Endothelial cell of umbilical vein (primary cell): ENCODE measurements at regions not wholly inside any gene's neighbourhood (a gene's known extent, or its start where the extent isn't known, plus 50 kb on each side); places are given as distances from the start of the nearest gene placed in this dataset.

Experiments
- BruUV-seq: library from RNA; stranded (reverse); fragments of 400-500 nt; replicated peaks from 2 replicates; lab custom pipeline; 2021; lab: Mats Ljungman, UMichigan
- CTCF ChIA-PET: fragments of 300-600, 350-600 bp; sonication (Branson Sonifier 250); formaldehyde crosslinking; loops from one replicate; lab custom pipeline; 2021; ENCODE audit warnings: antibody characterized with exemption, inconsistent platforms; lab: Charles Lee
- POLR2A ChIA-PET: fragments of 300-600, 350-600 bp; sonication (Branson Sonifier 250); formaldehyde crosslinking; loops from one replicate; lab custom pipeline; 2021; ENCODE audit warnings: antibody characterized with exemption, inconsistent platforms; lab: Charles Lee
- DNase-seq: peaks from one replicate; pipeline ENCODE4 v3.0.0-alpha.2; 2011; ENCODE audit warnings: low read depth, low spot score
- FAIRE-seq: peaks from 2 replicates; lab custom pipeline; 2011; peaks lifted over from hg19 to GRCh38; lab: Jason Lieb, UNC
- H2AFZ ChIP-seq: 2 replicates; pipeline ENCODE4 v1.6.0; 2012; ENCODE audit warnings: low read depth, low read length, control low read depth, inconsistent platforms
- H3K27ac ChIP-seq: 2 replicates; pipeline ENCODE4 v1.5.1; 2011; ENCODE audit warnings: low read depth, mild to moderate bottlenecking, control low read depth, low read length, moderate library complexity; ENCODE audit not compliant: insufficient read depth
- H3K27me3 ChIP-seq, 2 experiments: 2 replicates each; pipeline versions ENCODE4 v1.6.0 to v1.6.1; 2011; ENCODE audit warnings: low read length in 2 of 2, mixed read lengths in 1 of 2; ENCODE audit not compliant: control insufficient read depth in 2 of 2, insufficient read depth in 2 of 2
- H3K36me3 ChIP-seq, 2 experiments: 2 replicates in 1 of 2; 3 replicates in 1 of 2; pipeline ENCODE4 v1.5.1; 2011; ENCODE audit warnings: low read length in 2 of 2, mild to moderate bottlenecking in 1 of 2, moderate library complexity in 1 of 2; ENCODE audit not compliant: control insufficient read depth in 2 of 2, insufficient read depth in 2 of 2; ENCODE audit errors: extremely low read depth in 1 of 2
- H3K4me1 ChIP-seq: 3 replicates; pipeline ENCODE4 v1.5.1; 2011; ENCODE audit warnings: mild to moderate bottlenecking, low read length; ENCODE audit not compliant: control insufficient read depth, insufficient read depth; ENCODE audit errors: extremely low read depth
- H3K4me2 ChIP-seq: 2 replicates; pipeline ENCODE4 v1.6.1; 2011; ENCODE audit warnings: low read length, control low read depth, mixed read lengths; ENCODE audit not compliant: insufficient read depth
- H3K4me3 ChIP-seq, 3 experiments: fragments of 200-600 bp in 1 of 3; sonication (generic), shearing (Covaris generic) in 1 of 3; replicated peaks in 1 of 3; 2 replicates each; pipeline ENCODE4 v1.5.1; 2011 to 2016; ENCODE audit warnings: control low read depth in 3 of 3, low read length in 3 of 3, mild to moderate bottlenecking in 2 of 3, inconsistent platforms in 1 of 3, low read depth in 1 of 3, moderate library complexity in 1 of 3; ENCODE audit not compliant: insufficient read depth in 1 of 3
- H3K79me2 ChIP-seq: 2 replicates; pipeline ENCODE4 v1.6.0; 2012; ENCODE audit warnings: low read length, inconsistent platforms; ENCODE audit not compliant: control insufficient read depth, insufficient read depth
- H3K9ac ChIP-seq: replicated peaks from 2 replicates; pipeline ENCODE3; 2011; ENCODE audit warnings: low read length, control low read depth; ENCODE audit not compliant: insufficient read depth; ENCODE audit errors: extremely low read depth
- H3K9me1 ChIP-seq: replicated peaks from 3 replicates; pipeline ENCODE4 v1.6.0; 2011; ENCODE audit warnings: mild to moderate bottlenecking, low read length; ENCODE audit not compliant: control insufficient read depth, insufficient read depth; ENCODE audit errors: extremely low read depth
- H3K9me3 ChIP-seq: replicated peaks from 2 replicates; pipeline ENCODE4 v1.5.1; 2012; ENCODE audit warnings: low read length, inconsistent platforms; ENCODE audit not compliant: control insufficient read depth, insufficient read depth
- H4K20me1 ChIP-seq: replicated peaks from 2 replicates; pipeline ENCODE3; 2011; ENCODE audit warnings: mild to moderate bottlenecking, low read length; ENCODE audit not compliant: control insufficient read depth, insufficient read depth; ENCODE audit errors: extremely low read depth
- CTCF ChIP-seq, 2 donors: IDR thresholded peaks; 1 replicate in 1 of 2; 2 replicates in 1 of 2; pipeline ENCODE4 v1.5.1; 2011; ENCODE audit warnings: low read length in 2 of 2, mild to moderate bottlenecking in 2 of 2, moderate library complexity in 2 of 2, control low read depth in 1 of 2, inconsistent platforms in 1 of 2, low read depth in 1 of 2; ENCODE audit not compliant: insufficient read depth in 1 of 2; ENCODE audit errors: extremely low read depth in 1 of 2
- EZH2 ChIP-seq: IDR thresholded peaks from 2 replicates; pipeline ENCODE4 v1.6.1; 2012; ENCODE audit warnings: borderline replicate concordance, low read depth, mild to moderate bottlenecking, moderate library complexity, low read length, inconsistent platforms; ENCODE audit not compliant: severe bottlenecking
- FOS ChIP-seq: IDR thresholded peaks from 2 replicates; pipeline ENCODE4 v1.6.1; 2011; ENCODE audit warnings: mild to moderate bottlenecking, low read length, moderate library complexity, borderline replicate concordance; ENCODE audit not compliant: insufficient read depth
- GATA2 ChIP-seq: IDR thresholded peaks from 2 replicates; pipeline ENCODE4 v1.7.0; 2011; ENCODE audit warnings: low read depth, mild to moderate bottlenecking, moderate library complexity, mixed read lengths, low read length; ENCODE audit not compliant: insufficient read length, insufficient read depth
- JUN ChIP-seq: IDR thresholded peaks from 2 replicates; pipeline ENCODE4 v1.6.1; 2011; ENCODE audit warnings: borderline replicate concordance, low read depth; ENCODE audit not compliant: insufficient read length, insufficient read depth
- MYC ChIP-seq: IDR thresholded peaks from one replicate; pipeline ENCODE4 v1.6.1; 2011; ENCODE audit warnings: mild to moderate bottlenecking, low read depth, low read length
- POLR2A ChIP-seq: IDR thresholded peaks from 2 replicates; pipeline ENCODE4 v1.6.1; 2012; ENCODE audit warnings: low read depth, mild to moderate bottlenecking, control low read depth, low read length
- POLR2AphosphoS5 ChIP-seq: IDR thresholded peaks from 2 replicates; pipeline ENCODE4 v1.6.1; 2012; ENCODE audit warnings: low read depth, mild to moderate bottlenecking, control low read depth, low read length, moderate library complexity; ENCODE audit not compliant: insufficient read depth
- dilution Hi-C: fragments of 300-500 bp; cut with MboI; formaldehyde crosslinking; loops from one replicate; pipeline ENCODE4 v1.15.0; 2019; ENCODE audit warnings: low sequenced_read_pairs; ENCODE audit not compliant: extremely low pct_ligation_motif_present
- intact Hi-C: fragments of 100-400 bp; cut with micrococcal nuclease; formaldehyde crosslinking; loops from one replicate; pipeline ENCODE4 v1.10.0; 2022
- TF ChIP-seq, protein P1 (sequence below): IDR thresholded peaks from 2 replicates; pipeline ENCODE4 v1.6.1; 2011; ENCODE audit not compliant: insufficient read depth, insufficient read length

GRCh38 chr4:14700083-14700482, 302.2 kb upstream of the CPEB2 start:
- intact Hi-C loops, result no loop called here
- FAIRE-seq, result no peak
- CTCF ChIA-PET, result no interaction called here

DNA sequence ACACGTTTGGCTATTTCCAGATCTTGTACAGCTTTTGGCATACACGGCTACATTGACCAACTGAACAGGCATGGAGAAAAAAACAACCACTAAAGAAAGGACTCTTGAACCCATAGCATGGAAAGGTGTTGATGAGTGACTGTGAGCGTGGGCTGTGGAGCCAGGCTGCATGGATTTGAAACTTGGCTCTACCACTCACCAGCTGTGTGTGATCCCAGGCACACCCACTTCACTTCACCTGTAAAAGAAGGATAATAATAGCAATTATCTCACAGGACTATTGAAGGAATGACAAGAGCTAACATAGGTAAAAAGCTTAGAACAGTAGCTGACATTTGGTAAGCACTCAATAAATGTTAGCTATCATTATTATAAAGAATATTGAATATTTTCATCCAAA, 301.7 kb upstream of the CPEB2 start:
- no peak overlapping the region for H3K27ac ChIP-seq
- no peak overlapping the region for H3K4me2 ChIP-seq
- ChIA-PET POLR2A (no interaction called here), CTCF (no interaction called here)
- intact Hi-C loops, result no loop called here
- FAIRE-seq (no peak), DNase-seq (no peak)
- TF ChIP-seq FOS, result no peak
- TF ChIP-seq JUN, result no peak
- no peak for TF ChIP-seq MYC
- TF ChIP-seq GATA2, result no peak
- no peak for TF ChIP-seq POLR2AphosphoS5
- no peak for TF ChIP-seq EZH2
- TF ChIP-seq POLR2A, result no peak
- TF ChIP-seq, protein P1, sequence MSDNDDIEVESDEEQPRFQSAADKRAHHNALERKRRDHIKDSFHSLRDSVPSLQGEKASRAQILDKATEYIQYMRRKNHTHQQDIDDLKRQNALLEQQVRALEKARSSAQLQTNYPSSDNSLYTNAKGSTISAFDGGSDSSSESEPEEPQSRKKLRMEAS, result no peak
- TF ChIP-seq CTCF (IDR thresholded peaks at IDR 0.05; ENCODE audit: extremely low read depth in 1 of 2, insufficient read depth in 1 of 2, low read depth in 1 of 2, low read length in 2 of 2), result no peak
- no peaks in the 10 kb centered on the region for H3K9me3 ChIP-seq
- H4K20me1 ChIP-seq, result no peaks in the 10 kb centered on the region
- no TSS peak for BruUV-seq
- no peaks in the 10 kb centered on the region for H3K27me3 ChIP-seq
- no peaks in the 10 kb centered on the region for H3K9me1 ChIP-seq
- no peaks in the 10 kb centered on the region for H3K4me1 ChIP-seq
- dilution Hi-C loops, result no loop called here
- H3K4me3 ChIP-seq, result no peak overlapping the region
- no peak overlapping the region for H2AFZ ChIP-seq
- no peaks in the 10 kb centered on the region for H3K79me2 ChIP-seq
- no peaks in the 10 kb centered on the region for H3K36me3 ChIP-seq
- H3K9ac ChIP-seq, result no peak overlapping the region

More at GRCh38 chr4:14700083-14700482, 302.2 kb upstream of the CPEB2 start:
- H3K4me3 ChIP-seq, result no peak overlapping the region
- H3K27me3 ChIP-seq, result no peaks in the 10 kb centered on the region
- H2AFZ ChIP-seq, result no peak overlapping the region
- POLR2A ChIA-PET, result no interaction called here
- no peaks in the 10 kb centered on the region for H4K20me1 ChIP-seq
- no TSS peak for BruUV-seq
- TF ChIP-seq POLR2AphosphoS5 (no peak), CTCF (IDR thresholded peaks at IDR 0.05; ENCODE audit: extremely low read depth in 1 of 2, insufficient read depth in 1 of 2, low read depth in 1 of 2, low read length in 2 of 2) (no peak), EZH2 (no peak), POLR2A (no peak), FOS (no peak)
- no peak overlapping the region for H3K9ac ChIP-seq
- H3K27ac ChIP-seq, result no peak overlapping the region
- H3K79me2 ChIP-seq, result no peaks in the 10 kb centered on the region
- no peaks in the 10 kb centered on the region for H3K36me3 ChIP-seq
- no peak for DNase-seq
- dilution Hi-C loops, result no loop called here
- H3K4me2 ChIP-seq, result no peak overlapping the region
- no peaks in the 10 kb centered on the region for H3K9me3 ChIP-seq
- H3K9me1 ChIP-seq, result no peaks in the 10 kb centered on the region
- H3K4me1 ChIP-seq, result no peaks in the 10 kb centered on the region
